ENCODE measurements at regions not wholly inside any gene's neighbourhood (a gene's known extent, or its start where the extent isn't known, plus 50 kb on each side); places are given as distances from the start of the nearest gene placed in this dataset.

DNA sequence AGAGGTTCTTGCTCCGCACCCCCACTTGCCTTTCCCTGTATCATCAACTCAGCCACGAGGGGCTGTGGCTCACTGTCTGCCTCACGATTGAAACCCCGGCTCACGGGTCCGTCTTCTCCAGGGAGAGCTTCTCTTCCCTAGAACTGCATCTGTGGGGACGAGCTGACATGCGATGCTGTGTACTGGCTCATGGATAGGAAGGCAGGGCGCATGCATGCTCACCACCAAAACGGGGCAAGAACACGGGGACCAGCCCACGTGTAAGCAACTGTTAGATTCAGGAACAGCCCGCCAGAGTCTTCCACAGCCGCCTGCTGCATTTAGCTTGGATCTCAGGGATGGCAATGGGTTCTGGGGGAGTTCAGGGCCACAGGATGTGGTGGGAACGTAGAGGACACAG lies 275.9 kb upstream of the CDH4 start:
- Histone ChIP-seq H2BK12ac (ENCODE audit: low read depth, low read length) (no peak overlapping the region), H2AFZ (ENCODE audit: low read length) (no peak overlapping the region), H3K79me1 (ENCODE audit: low read depth, low read length) (no peaks in the 10 kb centered on the region), H3K27ac (ENCODE audit: low read depth, low read length) (no peak overlapping the region), H3K4me1 (replicated peaks in 1 of 4; ENCODE audit: control insufficient read depth in 3 of 4, insufficient read depth in 4 of 4, low read length in 3 of 4) (no peaks in the 10 kb centered on the region), H2AK5ac (ENCODE audit: low read depth, low read length) (no peak overlapping the region), H4K20me1 (replicated peaks in 1 of 2; ENCODE audit: control insufficient read depth in 1 of 2, insufficient read depth in 2 of 2, low read length in 2 of 2) (no peaks in the 10 kb centered on the region), H3K23me2 (ENCODE audit: low read depth, low read length) (no peaks in the 10 kb centered on the region), H3K56ac (replicated peaks; ENCODE audit: insufficient read length, low read depth, low read length) (no peak overlapping the region), H2BK5ac (ENCODE audit: low read depth, low read length) (no peak overlapping the region), H3K4me2 (ENCODE audit: insufficient read depth in 1 of 2, low read depth in 2 of 2, low read length in 2 of 2) (no peak overlapping the region), H3K18ac (ENCODE audit: extremely low read depth, low read length) (no peak overlapping the region), H3K14ac (ENCODE audit: insufficient read length) (no peak overlapping the region), H3K9me3 (ENCODE audit: insufficient read depth in 2 of 2, low read depth in 1 of 2, low read length in 1 of 2) (peaks cover 0 to 2% of the 10 kb centered on the region in 2 experiments; a peak in 2 of 4 replicates), H4K8ac (ENCODE audit: extremely low read depth, insufficient read depth, low read length) (no peak overlapping the region; the same call in 1 of the 2 replicates), H4K5ac (ENCODE audit: insufficient read length, low read depth, low read length) (no peak overlapping the region), H2BK120ac (replicated peaks; ENCODE audit: low read depth, low read length) (no peak overlapping the region), H3K27me3 (replicated peaks in 1 of 4; ENCODE audit: control insufficient read depth in 3 of 4, extremely low read depth in 1 of 4, insufficient read depth in 3 of 4, low read length in 3 of 4) (peaks cover 0 to 7% (median 2%) of the 10 kb centered on the region in 4 experiments; a peak in 4 of 7 replicates), H3K4ac (replicated peaks; ENCODE audit: insufficient read length, low read depth, low read length) (no peak overlapping the region), H3K79me2 (ENCODE audit: control insufficient read depth in 1 of 2, insufficient read depth in 2 of 2, low read length in 2 of 2) (no peaks in the 10 kb centered on the region), H3K36me3 (ENCODE audit: control insufficient read depth in 2 of 4, insufficient read depth in 4 of 4, low read length in 3 of 4) (no peaks in the 10 kb centered on the region), H2BK15ac (ENCODE audit: low read length) (no peak overlapping the region), H3K4me3 (ENCODE audit: extremely low read depth in 1 of 4, insufficient read depth in 2 of 4, low read depth in 3 of 4, low read length in 4 of 4) (no peak overlapping the region), H2BK20ac (ENCODE audit: low read length) (no peak overlapping the region), H3K9ac (replicated peaks in 1 of 4; ENCODE audit: extremely low read depth in 1 of 4, low read depth in 3 of 4, low read length in 3 of 4) (no peak overlapping the region), H3K23ac (ENCODE audit: insufficient read length) (no peak overlapping the region), H4K91ac (replicated peaks; ENCODE audit: insufficient read length, low read length) (no peak overlapping the region)
- POLR2A ChIA-PET (ENCODE audit: partially characterized antibody), result no interaction called here
- DNase-seq (ENCODE audit: low read depth in 1 of 2, low spot score in 2 of 2) (no peak), FAIRE-seq (no peak)
- CTCF ChIA-PET (ENCODE audit: partially characterized antibody), result interaction anchor here (0.7 to 1.3 kb wide), 2 partner anchors 11 to 518 kb away, joined by 4 read pairs; no protein-coding TSS in a partner anchor
- WGBS, 2 experiments (ENCODE audit: extremely low coverage in 1 of 2, insufficient coverage in 1 of 2, insufficient read length in 1 of 2, insufficient replicate concordance in 2 of 2, low coverage in 1 of 2, low lambda C conversion rate in 2 of 2, missing lambda C conversion rate in 1 of 2), result 91% methylated on average over 14 of the region's 15 CpGs; no CpG with 5 or more reads in 1 of the 2 experiments
- no peak for TF ChIP-seq SUZ12 (IDR thresholded peaks at IDR 0.05; ENCODE audit: low read length)
- no peak for TF ChIP-seq GABPA (IDR thresholded peaks at IDR 0.05; ENCODE audit: borderline replicate concordance, insufficient read depth, low read length)
- no peak for TF ChIP-seq CBX5 (IDR thresholded peaks at IDR 0.05; ENCODE audit: low read depth, low read length)
- TF ChIP-seq NANOG (IDR thresholded peaks at IDR 0.05; ENCODE audit: insufficient read depth, low read depth, low read length, poor library complexity, severe bottlenecking), result no peak
- TF ChIP-seq SIRT6 (IDR thresholded peaks at IDR 0.05; ENCODE audit: low read length), result no peak
- no peak for TF ChIP-seq CHD1 (IDR thresholded peaks at IDR 0.05; ENCODE audit: low read depth, low read length)
- TF ChIP-seq TEAD4 (IDR thresholded peaks at IDR 0.05; ENCODE audit: low read depth, low read length), result no peak
- no peak for TF ChIP-seq CHD2 (IDR thresholded peaks at IDR 0.05; ENCODE audit: low read length)
- TF ChIP-seq RXRA (IDR thresholded peaks at IDR 0.05; ENCODE audit: insufficient read depth, low read depth, low read length), result no peak
- TF ChIP-seq KDM4A (IDR thresholded peaks at IDR 0.05; ENCODE audit: low read depth, low read length, severe bottlenecking), result no peak
- TF ChIP-seq PHF8 (conservative IDR thresholded peaks at IDR 0.05; ENCODE audit: low read depth, low read length), result no peak
- no peak for TF ChIP-seq KDM1A (IDR thresholded peaks at IDR 0.05; ENCODE audit: borderline replicate concordance, low read length)
- no peak for TF ChIP-seq JUND (IDR thresholded peaks at IDR 0.05; ENCODE audit: low read length)
- TF ChIP-seq FOSL1 (IDR thresholded peaks at IDR 0.05; ENCODE audit: insufficient read depth, low read depth, low read length), result no peak
- TF ChIP-seq NRF1 (IDR thresholded peaks at IDR 0.05; ENCODE audit: low read depth, low read length), result no peak
- TF ChIP-seq POLR2AphosphoS5 (IDR thresholded peaks at IDR 0.05; ENCODE audit: low read depth, low read length), result no peak

All from H1 (cell line).